ENCODE measurements at regions not wholly inside any gene's neighbourhood (a gene's known extent, or its start where the extent isn't known, plus 50 kb on each side); places are given as distances from the start of the nearest gene placed in this dataset.

DNA sequence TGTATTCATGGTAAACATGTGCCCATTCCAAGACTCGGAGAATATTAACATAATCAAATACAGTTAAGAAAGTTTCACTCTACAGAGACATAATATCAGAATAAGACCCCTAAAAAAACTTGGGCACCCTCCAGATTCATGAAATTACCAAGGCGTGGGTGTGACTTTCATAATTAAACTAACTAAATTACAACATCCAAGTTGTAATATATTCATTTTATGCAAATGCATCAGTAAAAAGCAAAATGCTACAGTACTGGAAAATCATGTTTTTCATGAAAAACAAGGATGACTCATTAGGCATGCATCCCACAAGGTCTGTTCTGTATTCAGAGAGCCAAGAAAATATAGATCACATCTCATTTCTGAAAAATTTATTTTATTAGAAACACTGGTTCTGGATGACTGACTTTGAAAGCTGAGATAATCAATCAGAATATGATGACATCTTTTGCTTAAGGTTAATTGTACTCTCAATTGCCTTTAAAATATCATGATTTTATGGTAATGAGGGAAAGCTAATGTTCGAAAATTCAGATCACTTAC is 248.8 kb upstream of the SMIM30 start:
- no peaks in the 10 kb centered on the region for H3K27me3 ChIP-seq (ENCODE audit: insufficient read depth, low read length, poor library complexity)
- H3K36me3 ChIP-seq (ENCODE audit: insufficient read depth, low read length), result no peaks in the 10 kb centered on the region
- TF ChIP-seq, protein P1, sequence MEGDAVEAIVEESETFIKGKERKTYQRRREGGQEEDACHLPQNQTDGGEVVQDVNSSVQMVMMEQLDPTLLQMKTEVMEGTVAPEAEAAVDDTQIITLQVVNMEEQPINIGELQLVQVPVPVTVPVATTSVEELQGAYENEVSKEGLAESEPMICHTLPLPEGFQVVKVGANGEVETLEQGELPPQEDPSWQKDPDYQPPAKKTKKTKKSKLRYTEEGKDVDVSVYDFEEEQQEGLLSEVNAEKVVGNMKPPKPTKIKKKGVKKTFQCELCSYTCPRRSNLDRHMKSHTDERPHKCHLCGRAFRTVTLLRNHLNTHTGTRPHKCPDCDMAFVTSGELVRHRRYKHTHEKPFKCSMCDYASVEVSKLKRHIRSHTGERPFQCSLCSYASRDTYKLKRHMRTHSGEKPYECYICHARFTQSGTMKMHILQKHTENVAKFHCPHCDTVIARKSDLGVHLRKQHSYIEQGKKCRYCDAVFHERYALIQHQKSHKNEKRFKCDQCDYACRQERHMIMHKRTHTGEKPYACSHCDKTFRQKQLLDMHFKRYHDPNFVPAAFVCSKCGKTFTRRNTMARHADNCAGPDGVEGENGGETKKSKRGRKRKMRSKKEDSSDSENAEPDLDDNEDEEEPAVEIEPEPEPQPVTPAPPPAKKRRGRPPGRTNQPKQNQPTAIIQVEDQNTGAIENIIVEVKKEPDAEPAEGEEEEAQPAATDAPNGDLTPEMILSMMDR (IDR thresholded peaks at IDR 0.05; ENCODE audit: borderline replicate concordance, extremely low read depth, low read length, poor library complexity, severe bottlenecking), result no peak
- ATAC-seq (ENCODE audit: insufficient read depth, low read depth) (no peak), DNase-seq (no peak)
- no peaks in the 10 kb centered on the region for H3K9me3 ChIP-seq (ENCODE audit: insufficient read depth, low read length, severe bottlenecking)
- H2AFZ ChIP-seq (ENCODE audit: low read depth, low read length), result no peak overlapping the region
- no peaks in the 10 kb centered on the region for H3K4me1 ChIP-seq (ENCODE audit: insufficient read depth, low read length)
- no peaks in the 10 kb centered on the region for H3K79me2 ChIP-seq (ENCODE audit: insufficient read depth, low read length)
- H3K4me3 ChIP-seq (ENCODE audit: low read depth in 1 of 2, low read length in 2 of 2), result no peak overlapping the region
- no peak overlapping the region for H3K27ac ChIP-seq (ENCODE audit: low read length)
- no peaks in the 10 kb centered on the region for H4K20me1 ChIP-seq (ENCODE audit: insufficient read depth, low read length)
- no peak overlapping the region for H3K9ac ChIP-seq (ENCODE audit: low read depth, low read length)
- H3K4me2 ChIP-seq (ENCODE audit: insufficient read depth, low read length), result no peak overlapping the region

DNA sequence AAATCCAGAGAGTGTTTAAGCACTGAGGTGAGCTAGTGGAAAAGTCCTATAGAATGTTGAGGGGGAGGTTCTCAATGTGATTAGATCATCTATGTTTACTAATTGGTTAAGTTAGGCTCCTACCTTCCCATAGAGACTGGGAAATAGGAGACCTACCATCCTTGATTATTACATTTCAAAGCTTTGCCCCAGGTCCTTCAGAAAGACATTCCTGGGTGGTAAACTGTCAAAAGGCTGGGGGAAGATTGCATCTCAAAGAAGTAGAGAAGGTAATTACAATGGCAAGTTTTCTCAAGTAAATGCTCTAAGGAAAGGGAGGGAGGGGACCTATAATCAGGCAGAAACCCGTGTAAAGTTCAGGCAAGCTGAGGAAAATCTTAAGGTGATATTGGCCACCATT is 247.8 kb upstream of the SMIM30 start:
- Histone ChIP-seq H2AFZ (ENCODE audit: low read depth, low read length) (no peak overlapping the region), H3K27ac (ENCODE audit: low read length) (no peak overlapping the region), H3K79me2 (ENCODE audit: insufficient read depth, low read length) (no peaks in the 10 kb centered on the region), H3K27me3 (ENCODE audit: insufficient read depth, low read length, poor library complexity) (no peaks in the 10 kb centered on the region), H4K20me1 (ENCODE audit: insufficient read depth, low read length) (no peaks in the 10 kb centered on the region), H3K4me1 (ENCODE audit: insufficient read depth, low read length) (no peaks in the 10 kb centered on the region), H3K9me3 (ENCODE audit: insufficient read depth, low read length, severe bottlenecking) (no peaks in the 10 kb centered on the region), H3K36me3 (ENCODE audit: insufficient read depth, low read length) (no peaks in the 10 kb centered on the region), H3K4me2 (ENCODE audit: insufficient read depth, low read length) (no peak overlapping the region), H3K9ac (ENCODE audit: low read depth, low read length) (no peak overlapping the region), H3K4me3 (ENCODE audit: low read depth in 1 of 2, low read length in 2 of 2) (no peak overlapping the region)
- ATAC-seq (ENCODE audit: insufficient read depth, low read depth), result no peak
- DNase-seq, result no peak
- no peak for TF ChIP-seq EZH2 (IDR thresholded peaks at IDR 0.05; ENCODE audit: borderline replicate concordance, low read depth, low read length, severe bottlenecking)
- TF ChIP-seq, protein P1 (IDR thresholded peaks at IDR 0.05; ENCODE audit: borderline replicate concordance, extremely low read depth, low read length, poor library complexity, severe bottlenecking), result no peak

DNA sequence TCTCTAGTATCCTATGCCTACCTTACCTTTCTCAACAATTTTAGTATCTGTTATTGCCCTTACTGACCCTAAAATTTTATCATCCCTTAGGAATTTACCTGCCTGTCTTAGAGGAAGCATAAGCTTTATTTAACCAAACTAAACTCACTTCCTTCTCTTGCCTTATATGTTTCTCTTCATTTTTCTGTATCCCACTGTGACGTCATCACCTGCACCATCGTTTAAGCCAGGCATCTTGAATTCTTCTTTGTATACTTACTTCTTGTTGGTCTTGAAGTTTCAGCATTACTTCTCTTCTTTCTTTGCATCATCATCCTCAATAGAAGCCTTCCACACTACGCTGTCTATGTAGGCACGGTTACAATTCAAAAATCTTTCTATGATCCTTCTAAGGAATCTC is 231.0 kb upstream of the SMIM30 start:
- DNase-seq (no peak), ATAC-seq (ENCODE audit: insufficient read depth, low read depth) (no peak)
- Histone ChIP-seq H4K20me1 (ENCODE audit: insufficient read depth, low read length) (no peaks in the 10 kb centered on the region), H3K27ac (ENCODE audit: low read length) (no peak overlapping the region), H3K4me2 (ENCODE audit: insufficient read depth, low read length) (no peak overlapping the region), H3K79me2 (ENCODE audit: insufficient read depth, low read length) (no peaks in the 10 kb centered on the region), H2AFZ (ENCODE audit: low read depth, low read length) (no peak overlapping the region), H3K4me3 (ENCODE audit: low read depth in 1 of 2, low read length in 2 of 2) (no peak overlapping the region), H3K27me3 (ENCODE audit: insufficient read depth, low read length, poor library complexity) (no peaks in the 10 kb centered on the region), H3K36me3 (ENCODE audit: insufficient read depth, low read length) (no peaks in the 10 kb centered on the region), H3K4me1 (ENCODE audit: insufficient read depth, low read length) (no peaks in the 10 kb centered on the region), H3K9ac (ENCODE audit: low read depth, low read length) (no peak overlapping the region), H3K9me3 (ENCODE audit: insufficient read depth, low read length, severe bottlenecking) (no peaks in the 10 kb centered on the region)
- TF ChIP-seq, protein P1 (IDR thresholded peaks at IDR 0.05; ENCODE audit: borderline replicate concordance, extremely low read depth, low read length, poor library complexity, severe bottlenecking), result no peak
- no peak for TF ChIP-seq EZH2 (IDR thresholded peaks at IDR 0.05; ENCODE audit: borderline replicate concordance, low read depth, low read length, severe bottlenecking)

DNA sequence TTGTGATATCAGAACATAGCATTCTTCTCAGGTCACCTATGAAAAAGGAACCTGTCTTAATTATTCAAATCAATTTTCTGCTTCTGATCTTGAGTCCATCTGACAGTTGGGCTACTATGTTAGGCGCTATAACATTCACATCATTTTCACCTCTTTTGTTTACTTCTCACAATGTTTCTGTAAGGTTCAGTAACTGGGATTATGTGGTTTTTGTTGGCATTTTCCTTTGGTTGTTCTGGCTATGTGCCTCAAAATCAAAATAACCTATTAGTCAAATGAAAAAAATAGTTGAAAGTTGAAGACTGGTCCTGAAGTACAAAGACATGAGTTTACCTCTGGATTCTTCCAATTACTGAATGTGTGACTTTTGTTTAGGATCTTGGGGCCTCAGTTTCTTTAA is 221.3 kb upstream of the SMIM30 start:
- DNase-seq, result no peak
- no peaks in the 10 kb centered on the region for H3K79me2 ChIP-seq (ENCODE audit: insufficient read depth, low read length)
- H4K20me1 ChIP-seq (ENCODE audit: insufficient read depth, low read length), result no peaks in the 10 kb centered on the region
- H3K27ac ChIP-seq (ENCODE audit: low read length), result no peak overlapping the region
- ATAC-seq (ENCODE audit: insufficient read depth, low read depth), result no peak
- no peaks in the 10 kb centered on the region for H3K36me3 ChIP-seq (ENCODE audit: insufficient read depth, low read length)
- H3K4me2 ChIP-seq (ENCODE audit: insufficient read depth, low read length), result no peak overlapping the region
- no peaks in the 10 kb centered on the region for H3K27me3 ChIP-seq (ENCODE audit: insufficient read depth, low read length, poor library complexity)
- no peak overlapping the region for H3K9ac ChIP-seq (ENCODE audit: low read depth, low read length)
- H2AFZ ChIP-seq (ENCODE audit: low read depth, low read length), result no peak overlapping the region
- TF ChIP-seq, protein P1 (IDR thresholded peaks at IDR 0.05; ENCODE audit: borderline replicate concordance, extremely low read depth, low read length, poor library complexity, severe bottlenecking), result no peak
- no peak for TF ChIP-seq EZH2 (IDR thresholded peaks at IDR 0.05; ENCODE audit: borderline replicate concordance, low read depth, low read length, severe bottlenecking)
- H3K4me1 ChIP-seq (ENCODE audit: insufficient read depth, low read length), result no peaks in the 10 kb centered on the region
- no peak overlapping the region for H3K4me3 ChIP-seq (ENCODE audit: low read depth in 1 of 2, low read length in 2 of 2)
- H3K9me3 ChIP-seq (ENCODE audit: insufficient read depth, low read length, severe bottlenecking), result no peaks in the 10 kb centered on the region

Data from DND-41 (cell line).